B cell (primary cell): ENCODE measurements at regions not wholly inside any gene's neighbourhood (a gene's known extent, or its start where the extent isn't known, plus 50 kb on each side); places are given as distances from the start of the nearest gene placed in this dataset.

Experiments
- CTCF ChIP-seq: fragments of 200-600 bp; IDR thresholded peaks from one replicate; pipeline ENCODE4 v1.8.0; 2022; ENCODE audit warnings: antibody characterized with exemption, mild to moderate bottlenecking
- EZH2 ChIP-seq: IDR thresholded peaks from 2 replicates; pipeline ENCODE4 v1.6.1; 2012; ENCODE audit warnings: borderline replicate concordance, low read depth, mild to moderate bottlenecking, moderate library complexity, low read length; ENCODE audit not compliant: insufficient read depth, poor library complexity, severe bottlenecking

DNA sequence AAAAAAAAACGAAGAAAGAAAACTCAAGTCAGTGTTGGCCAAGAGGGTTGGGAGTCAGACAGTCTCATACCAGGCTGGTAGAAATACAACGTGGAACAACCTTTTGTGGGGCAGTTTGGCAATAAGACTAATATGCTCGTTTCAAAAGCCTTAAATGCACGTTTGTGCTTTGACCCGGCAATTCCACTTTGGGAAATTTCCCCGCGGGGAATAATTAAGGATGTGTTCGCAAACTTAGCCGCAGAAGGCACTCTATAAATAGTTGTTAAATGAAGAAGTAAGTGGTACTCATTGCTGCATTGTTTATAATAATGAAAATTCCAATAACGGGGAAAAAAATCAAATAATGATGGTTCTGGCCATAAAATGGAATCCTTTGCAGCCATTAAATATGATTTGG, 664.8 kb upstream of the EEF2KMT start:
- TF ChIP-seq CTCF (no peak), EZH2 (no peak)
